ENCODE measurements at regions not wholly inside any gene's neighbourhood (a gene's known extent, or its start where the extent isn't known, plus 50 kb on each side); places are given as distances from the start of the nearest gene placed in this dataset.
A peak's percentile ranks its signal among the peaks of the same experiment; 100 is the strongest.

DNA sequence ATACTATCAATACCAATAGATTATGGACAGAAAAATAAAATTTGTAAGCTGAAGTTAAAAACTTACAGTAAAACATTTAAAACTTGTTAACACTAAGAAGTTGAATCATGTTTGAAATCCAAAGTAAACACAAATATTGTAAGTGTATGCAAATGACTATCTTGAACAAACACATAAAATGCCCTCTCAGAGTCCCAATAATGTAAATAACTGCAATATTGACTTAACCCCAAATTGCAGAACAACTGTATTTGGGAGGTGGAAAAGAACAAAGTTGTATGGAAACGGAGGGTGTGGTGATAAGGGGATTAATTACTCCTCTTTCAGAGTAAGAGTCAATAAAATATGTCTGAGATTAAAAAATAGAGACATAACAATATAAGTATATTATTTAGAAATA, 140.0 kb upstream of the NOL4 start:
- no peaks in the 10 kb centered on the region for H3K4me1 ChIP-seq
- no peak overlapping the region for H3K27ac ChIP-seq
- peak in 3 of 4 donors; percentile 28 to 55 (median 51) for ATAC-seq
- intact Hi-C loops (cut with DNase I), result no loop called here
- no peaks in the 10 kb centered on the region for H3K36me3 ChIP-seq
- TF ChIP-seq POLR2A (IDR thresholded peaks at IDR 0.05), result no peak
- TF ChIP-seq, protein P1, sequence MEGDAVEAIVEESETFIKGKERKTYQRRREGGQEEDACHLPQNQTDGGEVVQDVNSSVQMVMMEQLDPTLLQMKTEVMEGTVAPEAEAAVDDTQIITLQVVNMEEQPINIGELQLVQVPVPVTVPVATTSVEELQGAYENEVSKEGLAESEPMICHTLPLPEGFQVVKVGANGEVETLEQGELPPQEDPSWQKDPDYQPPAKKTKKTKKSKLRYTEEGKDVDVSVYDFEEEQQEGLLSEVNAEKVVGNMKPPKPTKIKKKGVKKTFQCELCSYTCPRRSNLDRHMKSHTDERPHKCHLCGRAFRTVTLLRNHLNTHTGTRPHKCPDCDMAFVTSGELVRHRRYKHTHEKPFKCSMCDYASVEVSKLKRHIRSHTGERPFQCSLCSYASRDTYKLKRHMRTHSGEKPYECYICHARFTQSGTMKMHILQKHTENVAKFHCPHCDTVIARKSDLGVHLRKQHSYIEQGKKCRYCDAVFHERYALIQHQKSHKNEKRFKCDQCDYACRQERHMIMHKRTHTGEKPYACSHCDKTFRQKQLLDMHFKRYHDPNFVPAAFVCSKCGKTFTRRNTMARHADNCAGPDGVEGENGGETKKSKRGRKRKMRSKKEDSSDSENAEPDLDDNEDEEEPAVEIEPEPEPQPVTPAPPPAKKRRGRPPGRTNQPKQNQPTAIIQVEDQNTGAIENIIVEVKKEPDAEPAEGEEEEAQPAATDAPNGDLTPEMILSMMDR (IDR thresholded peaks at IDR 0.05), result no peak
- no peak overlapping the region for H3K4me3 ChIP-seq
- DNase-seq, result no peak
- no peaks in the 10 kb centered on the region for H3K9me3 ChIP-seq
- 14% methylated on average over 1 of the region's 1 CpG for WGBS (ENCODE audit: insufficient coverage, low coverage, low lambda C conversion rate, missing lambda C conversion rate)
- no peaks in the 10 kb centered on the region for H3K27me3 ChIP-seq

GRCh38 chr18:34370704-34371395, 146.1 kb upstream of the NOL4 start:
- Histone ChIP-seq H3K9me3 (no peaks in the 10 kb centered on the region), H3K27ac (no peak overlapping the region), H3K4me1 (no peaks in the 10 kb centered on the region), H3K27me3 (no peaks in the 10 kb centered on the region), H3K4me3 (no peak overlapping the region), H3K36me3 (no peaks in the 10 kb centered on the region)
- no peak for DNase-seq
- intact Hi-C loops (cut with DNase I), result no loop called here
- no peak for TF ChIP-seq POLR2A (IDR thresholded peaks at IDR 0.05)
- TF ChIP-seq, protein P1 (IDR thresholded peaks at IDR 0.05), result no peak
- no peak for ATAC-seq
- WGBS (ENCODE audit: insufficient coverage, low coverage, low lambda C conversion rate, missing lambda C conversion rate), result 57% methylated on average over 3 of the region's 3 CpGs

DNA sequence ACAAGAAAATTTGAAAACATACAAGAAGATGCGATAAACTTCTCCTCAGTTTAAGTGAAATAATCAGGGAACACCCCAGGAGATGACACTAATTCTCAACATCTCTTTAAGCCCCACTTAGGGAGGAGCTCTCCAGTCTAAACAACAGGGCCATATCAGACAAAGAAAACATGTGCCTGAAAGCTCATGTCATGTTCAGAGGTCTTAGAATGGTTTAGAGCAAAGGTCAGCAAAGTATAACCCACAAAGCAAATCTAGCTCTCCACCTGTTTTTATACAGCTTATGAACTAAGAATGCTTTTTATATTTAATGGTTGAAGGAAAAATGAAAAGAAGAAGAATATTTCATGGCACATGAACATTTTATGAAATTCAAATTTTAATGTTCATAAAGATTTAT, 155.6 kb upstream of the NOL4 start:
- Histone ChIP-seq H3K36me3 (no peaks in the 10 kb centered on the region), H3K27ac (no peak overlapping the region), H3K4me1 (no peaks in the 10 kb centered on the region), H3K27me3 (no peaks in the 10 kb centered on the region), H3K4me3 (no peak overlapping the region), H3K9me3 (no peaks in the 10 kb centered on the region)
- no peak for DNase-seq
- no peak for ATAC-seq
- intact Hi-C loops (cut with DNase I), result no loop called here
- TF ChIP-seq, protein P1 (IDR thresholded peaks at IDR 0.05), result no peak
- no peak for TF ChIP-seq POLR2A (IDR thresholded peaks at IDR 0.05)
- WGBS (ENCODE audit: insufficient coverage, low coverage, low lambda C conversion rate, missing lambda C conversion rate), result 69% methylated on average over 1 of the region's 1 CpG

- Histone ChIP-seq H3K27ac (no peak overlapping the region), H3K4me1 (no peaks in the 10 kb centered on the region), H3K27me3 (no peaks in the 10 kb centered on the region), H3K36me3 (no peaks in the 10 kb centered on the region), H3K4me3 (no peak overlapping the region), H3K9me3 (peaks cover 0 to 4% (median 0%) of the 10 kb centered on the region in 4 donors)
- ATAC-seq (no peak), DNase-seq (no peak)
- intact Hi-C loops (cut with DNase I), result no loop called here
- TF ChIP-seq, protein P1 (IDR thresholded peaks at IDR 0.05), result no peak
- TF ChIP-seq POLR2A (IDR thresholded peaks at IDR 0.05), result no peak
Observed at GRCh38 chr18:34385311-34385710, 160.6 kb upstream of the NOL4 start.

DNA sequence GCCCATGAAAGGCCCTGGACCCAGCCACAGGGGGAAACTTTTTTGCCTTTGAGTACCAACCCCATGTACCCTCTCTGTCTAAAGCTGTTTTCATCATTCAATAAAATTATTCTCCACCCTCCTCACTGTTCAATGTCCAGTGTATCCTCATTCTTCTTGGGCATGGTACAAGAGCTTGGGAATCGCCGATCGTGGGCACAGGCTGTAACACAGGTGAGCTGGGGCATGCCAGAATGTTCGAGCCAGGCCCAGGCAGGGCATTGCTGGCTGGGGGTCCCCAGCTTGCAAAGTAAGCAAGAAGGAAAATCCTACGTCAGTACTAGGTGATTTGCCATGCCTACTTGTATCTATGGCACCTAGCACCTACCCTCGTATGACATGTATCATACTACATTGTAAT, 162.1 kb upstream of the NOL4 start:
- no peak for TF ChIP-seq POLR2A (IDR thresholded peaks at IDR 0.05)
- TF ChIP-seq, protein P1 (IDR thresholded peaks at IDR 0.05), result no peak
- Histone ChIP-seq H3K4me3 (no peak overlapping the region), H3K9me3 (peaks cover 0 to 4% (median 0%) of the 10 kb centered on the region in 4 donors), H3K27me3 (no peaks in the 10 kb centered on the region), H3K4me1 (no peaks in the 10 kb centered on the region), H3K36me3 (no peaks in the 10 kb centered on the region), H3K27ac (no peak overlapping the region)
- intact Hi-C loops (cut with DNase I), result no loop called here
- ATAC-seq (no peak), DNase-seq (no peak)
- WGBS (ENCODE audit: insufficient coverage, low coverage, low lambda C conversion rate, missing lambda C conversion rate), result 76% methylated on average over 6 of the region's 6 CpGs
